ENCODE measurements at regions not wholly inside any gene's neighbourhood (a gene's known extent, or its start where the extent isn't known, plus 50 kb on each side); places are given as distances from the start of the nearest gene placed in this dataset.

GRCh38 chr21:24693779-24694178 lies 913.5 kb downstream of the MRPL39 start:
- TF ChIP-seq CTCF (IDR thresholded peaks at IDR 0.05), result no peak
- no peak for TF ChIP-seq POLR2A (IDR thresholded peaks at IDR 0.05)
